Type B pancreatic cell (in vitro differentiated cells): ENCODE measurements at regions not wholly inside any gene's neighbourhood (a gene's known extent, or its start where the extent isn't known, plus 50 kb on each side); places are given as distances from the start of the nearest gene placed in this dataset.
A peak's percentile ranks its signal among the peaks of the same experiment; 100 is the strongest.

Experiments
- DNase-seq: peaks from one replicate; pipeline ENCODE4 v3.0.0; 2021; ENCODE audit warnings: mixed read lengths; ENCODE audit not compliant: unreplicated experiment; ENCODE audit errors: extremely low spot score
- H3K27ac Mint-ChIP-seq: 2 replicates; pipeline ENCODE4 v1.8.0; 2021; ENCODE audit warnings: mild to moderate bottlenecking, mixed read lengths
- H3K27me3 Mint-ChIP-seq: 2 replicates; pipeline ENCODE4 v1.8.0; 2021; ENCODE audit warnings: mixed read lengths
- H3K36me3 Mint-ChIP-seq: 2 replicates; pipeline ENCODE4 v1.8.0; 2021; ENCODE audit warnings: mixed read lengths
- H3K4me1 Mint-ChIP-seq: one replicate; pipeline ENCODE4 v1.8.0; 2021; ENCODE audit warnings: mixed read lengths; ENCODE audit not compliant: unreplicated experiment
- H3K4me3 Mint-ChIP-seq: 2 replicates; pipeline ENCODE4 v1.8.0; 2021; ENCODE audit warnings: mild to moderate bottlenecking, mixed read lengths
- H3K9me3 Mint-ChIP-seq: 2 replicates; pipeline ENCODE4 v1.8.0; 2021; ENCODE audit warnings: mixed read lengths
- TF ChIP-seq, protein P1 (sequence below): fragments of 200-600 bp; sonication (generic); conservative IDR thresholded peaks from 2 replicates; pipeline ENCODE4 v1.5.0; 2021; ENCODE audit warnings: antibody characterized with exemption, mild to moderate bottlenecking

DNA sequence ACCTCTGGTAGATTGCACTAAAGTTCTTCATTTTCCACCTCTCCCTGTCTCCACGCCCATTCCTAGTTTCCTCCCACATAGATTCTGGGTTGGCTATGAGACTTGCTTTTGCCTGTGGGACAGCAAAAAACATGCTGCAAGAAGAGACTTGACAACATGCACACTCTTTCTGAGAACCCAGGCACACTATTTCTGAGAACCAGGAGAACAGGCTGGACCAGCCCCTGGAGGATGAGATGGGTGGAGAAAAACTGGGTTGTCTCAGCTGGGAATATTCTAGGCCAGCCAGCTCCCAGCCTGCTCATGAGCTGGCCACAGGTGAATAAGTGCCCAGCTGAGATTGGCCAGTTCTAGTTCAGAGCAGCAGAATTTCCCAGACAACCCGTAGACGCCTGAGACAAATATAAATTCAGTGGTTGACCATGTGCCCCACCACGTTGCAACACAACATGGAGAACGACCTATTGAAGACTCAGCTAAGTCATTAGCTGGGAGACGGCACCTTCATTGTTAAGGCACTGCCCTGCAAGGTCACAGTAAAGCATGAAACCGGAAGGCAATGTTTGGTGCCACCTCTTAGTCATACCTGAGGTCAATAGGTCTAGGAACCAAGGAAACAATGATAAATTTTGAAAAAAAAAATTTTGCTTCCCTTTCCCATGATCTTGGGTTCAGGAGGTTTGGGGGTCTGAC, 92.7 kb upstream of the AKR1E2 start:
- Mint-ChIP-seq H3K4me1 (peaks cover 12% of the 10 kb centered on the region), H3K9me3 (peaks cover 8% of the 10 kb centered on the region), H3K4me3 (peak overlapping the region; percentile 39), H3K27me3 (no peaks in the 10 kb centered on the region), H3K36me3 (no peaks in the 10 kb centered on the region), H3K27ac (peak overlapping the region; percentile 70)
- TF ChIP-seq, protein P1, sequence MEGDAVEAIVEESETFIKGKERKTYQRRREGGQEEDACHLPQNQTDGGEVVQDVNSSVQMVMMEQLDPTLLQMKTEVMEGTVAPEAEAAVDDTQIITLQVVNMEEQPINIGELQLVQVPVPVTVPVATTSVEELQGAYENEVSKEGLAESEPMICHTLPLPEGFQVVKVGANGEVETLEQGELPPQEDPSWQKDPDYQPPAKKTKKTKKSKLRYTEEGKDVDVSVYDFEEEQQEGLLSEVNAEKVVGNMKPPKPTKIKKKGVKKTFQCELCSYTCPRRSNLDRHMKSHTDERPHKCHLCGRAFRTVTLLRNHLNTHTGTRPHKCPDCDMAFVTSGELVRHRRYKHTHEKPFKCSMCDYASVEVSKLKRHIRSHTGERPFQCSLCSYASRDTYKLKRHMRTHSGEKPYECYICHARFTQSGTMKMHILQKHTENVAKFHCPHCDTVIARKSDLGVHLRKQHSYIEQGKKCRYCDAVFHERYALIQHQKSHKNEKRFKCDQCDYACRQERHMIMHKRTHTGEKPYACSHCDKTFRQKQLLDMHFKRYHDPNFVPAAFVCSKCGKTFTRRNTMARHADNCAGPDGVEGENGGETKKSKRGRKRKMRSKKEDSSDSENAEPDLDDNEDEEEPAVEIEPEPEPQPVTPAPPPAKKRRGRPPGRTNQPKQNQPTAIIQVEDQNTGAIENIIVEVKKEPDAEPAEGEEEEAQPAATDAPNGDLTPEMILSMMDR, result no peak
- DNase-seq, result no peak

DNA sequence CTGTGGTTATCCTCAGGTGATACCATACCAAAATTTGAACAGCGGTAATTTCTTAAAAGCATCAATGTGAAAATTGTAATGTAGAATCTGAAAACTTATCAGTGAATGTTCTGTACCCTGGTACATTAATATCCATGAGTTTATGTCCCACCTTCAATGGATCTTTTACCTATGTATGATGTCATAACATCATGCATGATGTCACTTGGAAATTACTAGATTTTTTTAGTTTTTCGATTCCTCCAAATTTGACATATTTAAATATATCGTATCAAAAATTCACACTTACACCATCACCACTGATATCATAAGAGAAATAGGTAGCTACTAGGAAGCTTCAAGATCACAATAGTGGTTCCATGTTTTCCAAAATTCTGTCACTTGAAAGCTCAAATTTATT, 95.0 kb upstream of the AKR1E2 start:
- TF ChIP-seq, protein P1, result no peak
- H3K27me3 Mint-ChIP-seq, result no peaks in the 10 kb centered on the region
- no peak overlapping the region for H3K27ac Mint-ChIP-seq
- no peak for DNase-seq
- H3K4me1 Mint-ChIP-seq, result peaks cover 12% of the 10 kb centered on the region
- no peaks in the 10 kb centered on the region for H3K36me3 Mint-ChIP-seq
- H3K9me3 Mint-ChIP-seq, result peaks cover 17% of the 10 kb centered on the region
- no peak overlapping the region for H3K4me3 Mint-ChIP-seq

DNA sequence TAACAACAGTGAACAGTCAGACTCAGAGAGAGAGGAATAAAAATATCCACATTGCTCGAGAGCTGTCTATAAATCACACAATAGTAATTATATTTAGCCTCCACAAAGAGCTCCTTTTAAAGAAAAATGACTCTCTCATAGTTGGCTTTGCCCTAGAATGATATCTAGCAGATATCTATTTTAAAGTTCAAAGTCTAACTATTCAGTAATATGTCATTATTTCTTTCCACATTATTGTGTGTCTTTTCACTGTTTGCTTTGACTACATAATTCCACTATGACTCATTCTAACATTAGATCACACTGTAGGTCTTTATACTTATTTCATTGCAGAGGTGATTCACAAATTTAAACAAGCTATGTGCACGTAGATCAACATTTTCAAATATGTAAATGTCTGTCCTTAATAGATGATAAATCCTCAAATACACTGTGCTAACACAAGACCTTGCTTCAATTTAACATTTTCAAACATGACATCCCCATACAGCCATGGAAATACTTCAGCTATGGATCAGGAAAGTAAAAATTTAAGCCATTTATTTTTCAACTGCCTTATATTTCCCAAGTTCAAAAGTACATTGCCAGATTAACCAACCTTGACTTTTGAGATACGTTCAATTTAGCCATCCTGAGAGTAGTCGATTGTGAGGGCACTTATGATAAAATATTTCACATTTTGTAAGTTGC, 99.9 kb upstream of the AKR1E2 start:
- Mint-ChIP-seq H3K9me3 (peaks cover 17% of the 10 kb centered on the region), H3K4me3 (peak overlapping the region; percentile 15), H3K27me3 (no peaks in the 10 kb centered on the region), H3K36me3 (no peaks in the 10 kb centered on the region), H3K4me1 (peaks cover 18% of the 10 kb centered on the region), H3K27ac (peak overlapping the region; percentile 75)
- no peak for DNase-seq
- TF ChIP-seq, protein P1, result no peak

DNA sequence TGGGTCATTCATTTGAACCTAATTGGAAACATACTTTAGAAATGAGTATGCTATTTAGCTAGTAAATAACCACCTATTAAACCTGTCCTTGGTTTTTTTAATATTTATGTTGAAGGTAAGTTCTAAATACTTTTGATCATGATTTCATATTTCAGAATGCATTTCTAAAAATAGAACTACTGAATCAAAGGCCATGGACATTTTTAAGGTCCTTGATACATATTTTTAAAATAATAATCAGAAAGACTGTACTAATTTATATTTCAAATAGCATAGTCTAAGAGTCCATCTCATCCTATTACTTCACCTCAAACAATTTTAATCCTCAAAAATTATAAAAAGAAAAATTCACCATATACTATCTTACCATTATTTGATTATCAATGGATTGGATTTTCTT, 102.1 kb upstream of the AKR1E2 start:
- DNase-seq, result no peak
- TF ChIP-seq, protein P1, result no peak
- H3K36me3 Mint-ChIP-seq, result no peaks in the 10 kb centered on the region
- H3K9me3 Mint-ChIP-seq, result peaks cover 13% of the 10 kb centered on the region
- no peak overlapping the region for H3K4me3 Mint-ChIP-seq
- H3K27ac Mint-ChIP-seq, result peak overlapping the region; percentile 80
- H3K27me3 Mint-ChIP-seq, result no peaks in the 10 kb centered on the region
- H3K4me1 Mint-ChIP-seq, result peaks cover 25% of the 10 kb centered on the region

DNA sequence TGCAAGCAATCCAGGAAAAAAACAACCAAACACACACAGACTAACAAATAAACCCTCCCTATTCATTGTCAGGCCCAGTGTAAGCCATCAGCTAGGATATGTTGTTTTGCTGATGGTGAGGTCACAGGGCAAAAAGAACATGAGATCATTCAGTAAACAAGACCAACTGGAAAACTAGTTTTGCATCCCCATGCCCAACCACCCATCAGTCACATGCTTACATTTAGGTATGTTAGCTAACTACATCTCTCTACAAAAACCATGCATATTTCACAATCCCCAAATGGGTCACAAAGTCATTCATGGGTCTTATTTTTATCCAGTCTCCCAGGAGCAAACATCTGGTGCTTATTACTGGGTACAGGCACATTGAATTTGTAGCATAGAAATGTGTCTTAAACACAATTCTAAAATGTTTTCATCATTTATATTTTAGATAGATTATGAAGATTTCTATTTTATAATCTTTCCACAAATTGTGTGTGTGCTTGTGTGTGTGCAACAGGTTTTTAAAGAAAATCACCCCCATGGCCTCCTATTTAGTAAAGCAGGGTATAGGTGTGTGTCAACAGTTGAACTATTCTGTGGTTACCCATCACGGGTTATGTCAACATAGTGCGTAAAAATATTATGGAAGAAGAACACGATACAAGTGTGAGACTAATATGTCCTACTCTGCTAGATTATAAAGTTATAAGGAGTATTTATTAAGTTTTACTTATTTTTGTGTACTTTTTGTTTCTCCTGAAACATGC, 103.8 kb upstream of the AKR1E2 start:
- no peaks in the 10 kb centered on the region for H3K27me3 Mint-ChIP-seq
- H3K4me1 Mint-ChIP-seq, result peaks cover 25% of the 10 kb centered on the region

More for the DNA sequence above, 103.8 kb upstream of the AKR1E2 start:
- TF ChIP-seq, protein P1, result no peak
- Mint-ChIP-seq H3K4me3 (peak overlapping the region; percentile 72), H3K27ac (peak overlapping the region; percentile 82), H3K36me3 (no peaks in the 10 kb centered on the region), H3K9me3 (peaks cover 7% of the 10 kb centered on the region)
- no peak for DNase-seq
